PC-3 (cell line): ENCODE measurements at regions not wholly inside any gene's neighbourhood (a gene's known extent, or its start where the extent isn't known, plus 50 kb on each side); places are given as distances from the start of the nearest gene placed in this dataset.

ENCODE experiments used
- ATAC-seq: fragments of 200-7000 bp; cut with Tn5 transposase; 2 replicates; pipeline ENCODE4 v1.9.1; 2020; ENCODE audit warnings: mild to moderate bottlenecking, moderate library complexity
- BruUV-seq: library from RNA; stranded (reverse); fragments of 400-500 nt; replicated peaks from 2 replicates; lab custom pipeline; 2021; lab: Mats Ljungman, UMichigan
- CTCF ChIA-PET: fragments of 300-600 bp; sonication (Branson Sonifier 250); formaldehyde crosslinking; loops from one replicate; lab custom pipeline; 2022; ENCODE audit warnings: antibody characterized with exemption; lab: Charles Lee
- POLR2A ChIA-PET: fragments of 300-600 bp; sonication (Branson Sonifier 250); formaldehyde crosslinking; loops from one replicate; lab custom pipeline; 2022; ENCODE audit warnings: antibody characterized with exemption; ENCODE audit not compliant: unreplicated experiment; lab: Charles Lee
- DNase-seq: peaks from one replicate; pipeline ENCODE4 v3.0.0-alpha.2; 2015
- H2AFZ ChIP-seq: fragments of 300-600 bp; sonication (generic); 2 replicates; pipeline ENCODE4 v1.6.0; 2016; ENCODE audit warnings: antibody characterized with exemption, low read length
- H3F3A ChIP-seq: fragments of 300-600 bp; sonication (generic); one replicate; pipeline ENCODE4 v1.6.0; 2017; ENCODE audit warnings: antibody characterized with exemption, low read length, control low read depth, mild to moderate bottlenecking; ENCODE audit not compliant: unreplicated experiment
- H3K27ac ChIP-seq: fragments of 300-600 bp; sonication (generic); 2 replicates; pipeline ENCODE4 v1.5.1; 2016; ENCODE audit warnings: mild to moderate bottlenecking, low read length
- H3K27me3 ChIP-seq: fragments of 300-600 bp; sonication (generic); 2 replicates; pipeline ENCODE4 v1.6.1; 2016; ENCODE audit warnings: low read length, mixed read lengths
- H3K36me3 ChIP-seq: fragments of 300-600 bp; sonication (generic); 2 replicates; pipeline ENCODE4 v1.6.1; 2016; ENCODE audit warnings: low read depth, mixed run types, low read length, mixed read lengths
- H3K4me1 ChIP-seq: fragments of 300-600 bp; sonication (generic); 2 replicates; pipeline ENCODE4 v1.5.1; 2016; ENCODE audit warnings: low read length; ENCODE audit not compliant: insufficient read depth
- H3K4me2 ChIP-seq: fragments of 300-600 bp; sonication (generic); 2 replicates; pipeline ENCODE4 v1.6.0; 2016; ENCODE audit warnings: low read length
- H3K4me3 ChIP-seq: fragments of 300-600 bp; sonication (generic); 2 replicates; pipeline ENCODE4 v1.5.1; 2016; ENCODE audit warnings: mild to moderate bottlenecking, low read length, mixed read lengths
- H3K79me2 ChIP-seq: fragments of 300-600 bp; sonication (generic); 2 replicates; pipeline ENCODE4 v1.6.1; 2017; ENCODE audit warnings: low read length, mixed read lengths
- H3K9ac ChIP-seq: fragments of 300-600 bp; sonication (generic); 2 replicates; pipeline ENCODE4 v1.6.0; 2016; ENCODE audit warnings: mild to moderate bottlenecking, low read length
- H3K9me2 ChIP-seq: fragments of 300-600 bp; sonication (generic); replicated peaks from 2 replicates; pipeline ENCODE4 v1.6.1; 2016; ENCODE audit warnings: mixed run types, low read length, mixed read lengths
- H3K9me3 ChIP-seq: fragments of 300-600 bp; sonication (generic); 2 replicates; pipeline ENCODE4 v1.6.1; 2016; ENCODE audit warnings: low read length, mixed read lengths
- H4K20me1 ChIP-seq: fragments of 300-600 bp; sonication (generic); 2 replicates; pipeline ENCODE4 v1.6.1; 2016; ENCODE audit warnings: low read length, mixed read lengths
- CTCF ChIP-seq: fragments of 300-600 bp; sonication (generic); conservative IDR thresholded peaks from 2 replicates; pipeline ENCODE4 v1.5.1; 2017; ENCODE audit warnings: antibody characterized with exemption, low read depth, mild to moderate bottlenecking, low read length
- EZH2 ChIP-seq: fragments of 300-600 bp; sonication (generic); IDR thresholded peaks from one replicate; pipeline ENCODE4 v1.6.1; 2017; ENCODE audit warnings: antibody characterized with exemption, mild to moderate bottlenecking, low read length; ENCODE audit not compliant: unreplicated experiment
- EZH2phosphoT487 ChIP-seq: fragments of 300-600 bp; sonication (generic); IDR thresholded peaks from 2 replicates; pipeline ENCODE4 v1.6.1; 2018; ENCODE audit warnings: mild to moderate bottlenecking, antibody characterized with exemption, low read length, borderline replicate concordance
- intact Hi-C: fragments of 100-400 bp; cut with micrococcal nuclease; formaldehyde crosslinking; loops from 2 replicates; pipeline ENCODE4 v1.9.0; 2023

- Histone ChIP-seq H3K4me2 (no peak overlapping the region), H3K4me1 (no peaks in the 10 kb centered on the region; the same call in 1 of the 2 replicates), H3K79me2 (no peaks in the 10 kb centered on the region), H3F3A (no peaks in the 10 kb centered on the region), H3K9ac (no peak overlapping the region), H3K27ac (no peak overlapping the region), H4K20me1 (no peaks in the 10 kb centered on the region), H3K36me3 (no peaks in the 10 kb centered on the region), H3K9me3 (no peaks in the 10 kb centered on the region), H3K4me3 (no peak overlapping the region), H2AFZ (no peak overlapping the region), H3K9me2 (no peaks in the 10 kb centered on the region), H3K27me3 (no peaks in the 10 kb centered on the region)
- no peak for DNase-seq
- ChIA-PET POLR2A (no interaction called here), CTCF (no interaction called here)
- intact Hi-C loops: no loop called here
- no peak for ATAC-seq
- TF ChIP-seq EZH2: no peak
- TF ChIP-seq EZH2phosphoT487: no peak
- TF ChIP-seq CTCF: no peak
- no TSS peak for BruUV-seq
Measured at GRCh38 chr1:200267937-200268336, 141.9 kb downstream of the ZNF281 start.

- Histone ChIP-seq H3K4me2 (no peak overlapping the region), H3K4me1 (no peaks in the 10 kb centered on the region; the same call in 1 of the 2 replicates), H3K4me3 (no peak overlapping the region), H4K20me1 (no peaks in the 10 kb centered on the region), H2AFZ (no peak overlapping the region), H3F3A (no peaks in the 10 kb centered on the region), H3K9me2 (0 out of 2 replicates have a peak, but pooled peaks cover under 1% of the 10 kb centered on the region), H3K36me3 (no peaks in the 10 kb centered on the region), H3K9me3 (no peaks in the 10 kb centered on the region), H3K79me2 (no peaks in the 10 kb centered on the region), H3K27ac (no peak overlapping the region), H3K9ac (no peak overlapping the region), H3K27me3 (no peaks in the 10 kb centered on the region)
- DNase-seq: no peak
- TF ChIP-seq CTCF (no peak), EZH2phosphoT487 (no peak), EZH2 (no peak)
- intact Hi-C loops: no loop called here
- no TSS peak for BruUV-seq
- CTCF ChIA-PET: no interaction called here
- POLR2A ChIA-PET: no interaction called here
- ATAC-seq: no peak
Measured at GRCh38 chr1:200267458-200267857, 142.4 kb downstream of the ZNF281 start.

GRCh38 chr1:200266871-200267270 is 143.0 kb downstream of the ZNF281 start:
- intact Hi-C loops: no loop called here
- ChIA-PET CTCF (no interaction called here), POLR2A (no interaction called here)
- TF ChIP-seq EZH2: no peak
- no TSS peak for BruUV-seq
- Histone ChIP-seq H3K4me2 (no peak overlapping the region), H2AFZ (no peak overlapping the region), H3F3A (no peaks in the 10 kb centered on the region), H3K27me3 (no peaks in the 10 kb centered on the region), H3K36me3 (no peaks in the 10 kb centered on the region), H3K9ac (no peak overlapping the region), H3K27ac (no peak overlapping the region), H3K4me3 (no peak overlapping the region), H3K9me2 (0 out of 2 replicates have a peak, but pooled peaks cover 6% of the 10 kb centered on the region), H4K20me1 (no peaks in the 10 kb centered on the region), H3K4me1 (no peaks in the 10 kb centered on the region; the same call in 1 of the 2 replicates), H3K79me2 (no peaks in the 10 kb centered on the region), H3K9me3 (no peaks in the 10 kb centered on the region)
- no peak for DNase-seq
- no peak for ATAC-seq
